ENCODE measurements at regions not wholly inside any gene's neighbourhood (a gene's known extent, or its start where the extent isn't known, plus 50 kb on each side); places are given as distances from the start of the nearest gene placed in this dataset.

DNA sequence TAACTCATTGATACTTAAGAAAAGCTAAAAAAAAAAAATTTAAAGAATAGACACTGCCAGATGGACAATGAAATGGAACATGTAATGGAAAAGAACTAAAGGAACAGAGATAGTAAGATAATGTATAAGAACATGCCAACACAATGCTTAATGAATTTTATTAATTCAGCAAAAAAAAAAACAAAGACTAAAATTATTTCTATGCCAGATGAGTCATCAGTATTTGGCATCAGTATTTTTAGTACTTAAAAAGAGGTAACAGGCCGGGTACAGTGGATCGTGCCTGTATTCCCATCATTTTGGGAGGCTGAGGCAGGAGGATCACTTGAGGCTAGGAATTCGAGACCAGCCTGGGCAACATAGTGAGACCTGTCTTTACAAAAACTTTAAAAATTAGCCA is 168.5 kb downstream of the CYB561 start:
- no peak for TF ChIP-seq CTCF (conservative IDR thresholded peaks at IDR 0.05)
- no peak for TF ChIP-seq ZFX (IDR thresholded peaks at IDR 0.05)

Data from C4-2B (cell line).